Astrocyte (in vitro differentiated cells and primary cell): ENCODE measurements at regions not wholly inside any gene's neighbourhood (a gene's known extent, or its start where the extent isn't known, plus 50 kb on each side); places are given as distances from the start of the nearest gene placed in this dataset.

ENCODE experiments used
- EZH2 ChIP-seq: IDR thresholded peaks from 2 replicates; pipeline ENCODE4 v1.6.1; 2012; ENCODE audit warnings: mild to moderate bottlenecking, low read length, inconsistent platforms; ENCODE audit not compliant: insufficient read depth
- TF ChIP-seq, protein P1 (sequence below): IDR thresholded peaks from 2 replicates; pipeline ENCODE4 v1.5.1; 2011; ENCODE audit warnings: low read depth, mild to moderate bottlenecking, inconsistent platforms, low read length, moderate library complexity; ENCODE audit not compliant: insufficient read depth

DNA sequence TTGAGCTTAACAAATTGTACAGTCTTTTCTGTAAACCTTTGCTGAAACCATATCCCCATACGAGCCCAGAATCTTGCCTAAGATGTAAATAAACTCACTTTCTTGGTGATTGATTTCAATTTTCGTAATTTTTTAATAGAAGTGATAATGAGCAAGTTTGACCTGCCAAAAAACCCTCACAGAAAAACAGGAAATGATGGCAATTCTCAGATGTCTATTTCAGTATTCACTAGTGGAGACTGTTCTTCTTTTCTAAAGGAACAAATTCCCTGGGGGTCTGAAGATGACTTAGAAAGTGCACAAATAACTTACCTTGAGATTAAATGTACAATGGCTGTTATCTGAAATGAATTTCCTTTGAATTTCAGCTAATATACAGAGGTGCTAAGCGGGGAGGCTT is 116.5 kb upstream of the CMC1 start:
- TF ChIP-seq, protein P1, sequence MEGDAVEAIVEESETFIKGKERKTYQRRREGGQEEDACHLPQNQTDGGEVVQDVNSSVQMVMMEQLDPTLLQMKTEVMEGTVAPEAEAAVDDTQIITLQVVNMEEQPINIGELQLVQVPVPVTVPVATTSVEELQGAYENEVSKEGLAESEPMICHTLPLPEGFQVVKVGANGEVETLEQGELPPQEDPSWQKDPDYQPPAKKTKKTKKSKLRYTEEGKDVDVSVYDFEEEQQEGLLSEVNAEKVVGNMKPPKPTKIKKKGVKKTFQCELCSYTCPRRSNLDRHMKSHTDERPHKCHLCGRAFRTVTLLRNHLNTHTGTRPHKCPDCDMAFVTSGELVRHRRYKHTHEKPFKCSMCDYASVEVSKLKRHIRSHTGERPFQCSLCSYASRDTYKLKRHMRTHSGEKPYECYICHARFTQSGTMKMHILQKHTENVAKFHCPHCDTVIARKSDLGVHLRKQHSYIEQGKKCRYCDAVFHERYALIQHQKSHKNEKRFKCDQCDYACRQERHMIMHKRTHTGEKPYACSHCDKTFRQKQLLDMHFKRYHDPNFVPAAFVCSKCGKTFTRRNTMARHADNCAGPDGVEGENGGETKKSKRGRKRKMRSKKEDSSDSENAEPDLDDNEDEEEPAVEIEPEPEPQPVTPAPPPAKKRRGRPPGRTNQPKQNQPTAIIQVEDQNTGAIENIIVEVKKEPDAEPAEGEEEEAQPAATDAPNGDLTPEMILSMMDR = no peak
- no peak for TF ChIP-seq EZH2
